Stimulated activated CD4-positive, alpha-beta T cell treated with anti-CD3 and anti-CD28 coated beads, Interleukin-1b, Interleukin-23, amount 100 ng/mL, for 48 hours (primary cell): ENCODE measurements at regions not wholly inside any gene's neighbourhood (a gene's known extent, or its start where the extent isn't known, plus 50 kb on each side); places are given as distances from the start of the nearest gene placed in this dataset.

Source experiments
- DNase-seq: peaks from one replicate; pipeline ENCODE4 v3.0.0-alpha.2; 2020

GRCh38 chr11:91397134-91397468, 827.5 kb upstream of the FAT3 start:
- no peak for DNase-seq

- DNase-seq = no peak
These were observed 828.1 kb upstream of the FAT3 start for GRCh38 chr11:91396236-91397133.

- DNase-seq = no peak
These were observed 829.7 kb upstream of the FAT3 start for GRCh38 chr11:91394727-91395414.

GRCh38 chr11:91394073-91394726, 830.4 kb upstream of the FAT3 start:
- no peak for DNase-seq

GRCh38 chr11:91382946-91383345, 841.7 kb upstream of the FAT3 start:
- no peak for DNase-seq

GRCh38 chr11:91374794-91375193, 849.8 kb upstream of the FAT3 start:
- DNase-seq = no peak

- DNase-seq = no peak
These were observed 851.1 kb upstream of the FAT3 start for GRCh38 chr11:91373497-91373896.

GRCh38 chr11:91366816-91367215, 857.8 kb upstream of the FAT3 start:
- no peak for DNase-seq

GRCh38 chr11:91365986-91366585, 858.5 kb upstream of the FAT3 start:
- no peak for DNase-seq

GRCh38 chr11:91350931-91351330, 873.7 kb upstream of the FAT3 start:
- DNase-seq = no peak

GRCh38 chr11:91326751-91327150, 897.9 kb upstream of the FAT3 start:
- DNase-seq = no peak

GRCh38 chr11:91326280-91326679, 898.3 kb upstream of the FAT3 start:
- DNase-seq = no peak

GRCh38 chr11:91314521-91314920, 910.1 kb upstream of the FAT3 start:
- DNase-seq = no peak

GRCh38 chr11:91312541-91312940, 912.1 kb upstream of the FAT3 start:
- no peak for DNase-seq

GRCh38 chr11:91310085-91310484, 914.5 kb upstream of the FAT3 start:
- no peak for DNase-seq

GRCh38 chr11:91308069-91308468, 916.5 kb upstream of the FAT3 start:
- no peak for DNase-seq

GRCh38 chr11:91305402-91305801, 919.2 kb upstream of the FAT3 start:
- no peak for DNase-seq

GRCh38 chr11:91303749-91304148, 920.9 kb upstream of the FAT3 start:
- no peak for DNase-seq

GRCh38 chr11:91299980-91300379, 924.6 kb upstream of the FAT3 start:
- no peak for DNase-seq

GRCh38 chr11:91296629-91297028, 928.0 kb upstream of the FAT3 start:
- no peak for DNase-seq

- DNase-seq = no peak
These were observed 929.0 kb upstream of the FAT3 start for GRCh38 chr11:91295591-91295990.

- DNase-seq = no peak
These were observed 931.5 kb upstream of the FAT3 start for GRCh38 chr11:91293119-91293518.

GRCh38 chr11:91272089-91272488, 952.5 kb upstream of the FAT3 start:
- DNase-seq = no peak
